Upper lobe of left lung (tissue), 6 donors: ENCODE measurements at regions not wholly inside any gene's neighbourhood (a gene's known extent, or its start where the extent isn't known, plus 50 kb on each side); places are given as distances from the start of the nearest gene placed in this dataset.

ENCODE experiments used
- ATAC-seq, 2 donors: fragments of 200-7000 bp; cut with Tn5 transposase; one replicate each; pipeline ENCODE4 v1.9.1; 2022; ENCODE audit warnings: mild to moderate bottlenecking in 2 of 2, moderate library complexity in 2 of 2; ENCODE audit not compliant: low FRiP score in 2 of 2
- DNase-seq, 2 donors: peaks; one replicate each; pipeline ENCODE4 v3.0.0-alpha.2; 2019 to 2020
- H3K27ac ChIP-seq, 4 donors: fragments of 200-600 bp; sonication (generic); one replicate each; pipeline ENCODE4 v1.5.1; 2016 to 2019
- H3K27me3 ChIP-seq, 4 donors: fragments of 200-600 bp; sonication (generic); one replicate each; pipeline ENCODE4 v1.5.1; 2017 to 2019
- H3K36me3 ChIP-seq, 4 donors: fragments of 200-600 bp; sonication (generic); one replicate each; pipeline ENCODE4 v1.5.1; 2016 to 2019
- H3K4me1 ChIP-seq, 4 donors: fragments of 200-600 bp; sonication (generic); one replicate each; pipeline ENCODE4 v1.5.1; 2018 to 2019
- H3K4me3 ChIP-seq, 4 donors: fragments of 200-600 bp; sonication (generic); one replicate each; pipeline ENCODE4 v1.5.1; 2017 to 2019; ENCODE audit warnings: mild to moderate bottlenecking in 2 of 4, moderate library complexity in 1 of 4
- H3K9me3 ChIP-seq, 4 donors: fragments of 200-600 bp; sonication (generic); one replicate each; pipeline ENCODE4 v1.5.1; 2018 to 2019
- CTCF ChIP-seq, 6 experiments: fragments of 450-650 bp in 4 of 6; fragments of 200-600 bp in 2 of 6; sonication (generic) in 2 of 6; IDR thresholded peaks; one replicate each; pipeline ENCODE4 v1.5.1; 2016 to 2019; ENCODE audit warnings: antibody characterized with exemption in 6 of 6
- EP300 ChIP-seq, 4 donors: sonication (generic); formaldehyde crosslinking; IDR thresholded peaks; one replicate each; pipeline ENCODE4 v1.5.1; 2017; ENCODE audit warnings: antibody characterized with exemption in 4 of 4, control low read depth in 2 of 4
- POLR2A ChIP-seq, 4 donors: fragments of 450-650 bp; IDR thresholded peaks; one replicate each; pipeline ENCODE4 v1.5.1; 2016 to 2017; ENCODE audit warnings: antibody characterized with exemption in 4 of 4, mild to moderate bottlenecking in 2 of 4
- POLR2AphosphoS5 ChIP-seq, 2 donors: sonication (generic); formaldehyde crosslinking; IDR thresholded peaks; one replicate each; pipeline ENCODE4 v1.5.1; 2017; ENCODE audit warnings: antibody characterized with exemption in 2 of 2
- WGBS, 2 donors: methylation state at CpG; one replicate each; pipeline ENCODE4 v1.1.5; 2017 to 2018; 5-methylcytosine and 5-hydroxymethylcytosine counted together
- donor health status: DM: no; HTN: no; CAD: no; lungs with moderate emphysema.
- donor health status: DM: no; HTN: yes; CAD: no; lungs with severe emphysema.

GRCh38 chr4:1561286-1561990, 122.7 kb downstream of the FAM53A start:
- Histone ChIP-seq H3K9me3 (no peaks in the 10 kb centered on the region), H3K27me3 (peaks cover 0 to 5% (median 2%) of the 10 kb centered on the region in 4 donors), H3K4me3 (no peak overlapping the region), H3K4me1 (no peaks in the 10 kb centered on the region), H3K27ac (no peak overlapping the region), H3K36me3 (no peaks in the 10 kb centered on the region)
- ATAC-seq (no peak), DNase-seq (peak in 1 of 2 donors; percentile 73)
- TF ChIP-seq POLR2AphosphoS5 (IDR thresholded peaks at IDR 0.05) (no peak), POLR2A (IDR thresholded peaks at IDR 0.05) (no peak), EP300 (IDR thresholded peaks at IDR 0.05) (no peak)
- WGBS, 2 donors: 87 to 92% methylated on average over 15 to 26 of the region's 26 CpGs

- peak in 1 of 2 donors; percentile 77 for DNase-seq
- 87 to 88% methylated on average over 34 to 40 of the region's 40 CpGs for WGBS, 2 donors
- no peak for TF ChIP-seq POLR2AphosphoS5 (IDR thresholded peaks at IDR 0.05)
- no peak for TF ChIP-seq POLR2A (IDR thresholded peaks at IDR 0.05)
- no peak for TF ChIP-seq CTCF (IDR thresholded peaks at IDR 0.05)
- TF ChIP-seq EP300 (IDR thresholded peaks at IDR 0.05): no peak
Measured at GRCh38 chr4:1559896-1560650, 124.0 kb downstream of the FAM53A start.

GRCh38 chr4:1558205-1558604, 125.9 kb downstream of the FAM53A start:
- Histone ChIP-seq H3K27me3 (peaks cover 0 to 4% (median 0%) of the 10 kb centered on the region in 4 donors), H3K9me3 (no peaks in the 10 kb centered on the region), H3K36me3 (no peaks in the 10 kb centered on the region), H3K27ac (no peak overlapping the region), H3K4me3 (no peak overlapping the region), H3K4me1 (no peaks in the 10 kb centered on the region)
- WGBS, 2 donors: 54 to 59% methylated on average over 4 to 10 of the region's 10 CpGs
- DNase-seq (peak in 1 of 2 donors; percentile 60), ATAC-seq (no peak)
- TF ChIP-seq POLR2A (IDR thresholded peaks at IDR 0.05) (no peak), EP300 (IDR thresholded peaks at IDR 0.05) (no peak), CTCF (IDR thresholded peaks at IDR 0.05) (no peak), POLR2AphosphoS5 (IDR thresholded peaks at IDR 0.05) (no peak)

More at GRCh38 chr4:1559896-1560650, 124.0 kb downstream of the FAM53A start:
- Histone ChIP-seq H3K4me3 (no peak overlapping the region), H3K27ac (no peak overlapping the region), H3K9me3 (no peaks in the 10 kb centered on the region), H3K27me3 (peaks cover 0 to 4% (median 0%) of the 10 kb centered on the region in 4 donors), H3K36me3 (no peaks in the 10 kb centered on the region), H3K4me1 (no peaks in the 10 kb centered on the region)
- no peak for ATAC-seq

GRCh38 chr4:1557221-1557597, 126.9 kb downstream of the FAM53A start:
- Histone ChIP-seq H3K4me1 (no peaks in the 10 kb centered on the region), H3K27me3 (peaks cover 0 to 4% (median 0%) of the 10 kb centered on the region in 4 donors), H3K36me3 (no peaks in the 10 kb centered on the region), H3K4me3 (no peak overlapping the region), H3K27ac (no peak overlapping the region), H3K9me3 (no peaks in the 10 kb centered on the region)
- DNase-seq: no peak
- WGBS, 2 donors: 74 to 78% methylated on average over 13 of the region's 13 CpGs
- TF ChIP-seq POLR2AphosphoS5 (IDR thresholded peaks at IDR 0.05) (no peak), POLR2A (IDR thresholded peaks at IDR 0.05) (no peak), CTCF (IDR thresholded peaks at IDR 0.05) (no peak), EP300 (IDR thresholded peaks at IDR 0.05) (no peak)
- no peak for ATAC-seq

- Histone ChIP-seq H3K4me3 (no peak overlapping the region), H3K27ac (no peak overlapping the region), H3K4me1 (no peaks in the 10 kb centered on the region), H3K9me3 (no peaks in the 10 kb centered on the region), H3K36me3 (no peaks in the 10 kb centered on the region), H3K27me3 (peaks cover 0 to 4% (median 0%) of the 10 kb centered on the region in 4 donors)
- ATAC-seq (no peak), DNase-seq (peak in 1 of 2 donors; percentile 77)
- TF ChIP-seq POLR2AphosphoS5 (IDR thresholded peaks at IDR 0.05): no peak
- no peak for TF ChIP-seq CTCF (IDR thresholded peaks at IDR 0.05)
- TF ChIP-seq EP300 (IDR thresholded peaks at IDR 0.05): no peak
- TF ChIP-seq POLR2A (IDR thresholded peaks at IDR 0.05): no peak
- 15 to 16% methylated on average over 18 to 30 of the region's 31 CpGs for WGBS, 2 donors
Measured at GRCh38 chr4:1556541-1557220, 127.4 kb downstream of the FAM53A start.
